ENCODE measurements at regions not wholly inside any gene's neighbourhood (a gene's known extent, or its start where the extent isn't known, plus 50 kb on each side); places are given as distances from the start of the nearest gene placed in this dataset.

- Histone ChIP-seq H3K27ac (no peak overlapping the region), H3K4me1 (peaks cover 14 to 39% (median 18%) of the 10 kb centered on the region in 3 donors), H3K9me3 (no peaks in the 10 kb centered on the region), H3K36me3 (no peaks in the 10 kb centered on the region), H3K4me3 (no peak overlapping the region), H3K27me3 (peaks cover 0 to 18% (median 0%) of the 10 kb centered on the region in 4 donors)
- intact Hi-C loops (cut with DNase I) = no loop called here
- 80 to 92% methylated on average over 1 of the region's 1 CpG for WGBS, 2 donors
- TF ChIP-seq CTCF (IDR thresholded peaks at IDR 0.05) (no peak), POLR2A (IDR thresholded peaks at IDR 0.05) (no peak)
- DNase-seq = no peak
Measured at GRCh38 chr7:69433081-69433480, 165.2 kb upstream of the AUTS2 start.

GRCh38 chr7:69434398-69434815 is 163.9 kb upstream of the AUTS2 start:
- Histone ChIP-seq H3K27ac (no peak overlapping the region), H3K36me3 (no peaks in the 10 kb centered on the region), H3K4me3 (no peak overlapping the region), H3K4me1 (peaks cover 14 to 50% (median 20%) of the 10 kb centered on the region in 3 donors), H3K9me3 (no peaks in the 10 kb centered on the region), H3K27me3 (peaks cover 0 to 15% (median 0%) of the 10 kb centered on the region in 4 donors)
- no peak for DNase-seq
- no peak for TF ChIP-seq POLR2A (IDR thresholded peaks at IDR 0.05)
- no peak for TF ChIP-seq CTCF (IDR thresholded peaks at IDR 0.05)
- intact Hi-C loops (cut with DNase I) = no loop called here
- WGBS, 2 donors = 59 to 69% methylated on average over 5 of the region's 5 CpGs

- intact Hi-C loops (cut with DNase I) = no loop called here
- Histone ChIP-seq H3K9me3 (peaks cover 0 to 8% (median 0%) of the 10 kb centered on the region in 3 donors), H3K4me3 (no peak overlapping the region), H3K36me3 (no peaks in the 10 kb centered on the region), H3K27me3 (peaks cover 0 to 6% (median 0%) of the 10 kb centered on the region in 4 donors), H3K4me1 (peaks cover 1 to 37% (median 11%) of the 10 kb centered on the region in 3 donors), H3K27ac (no peak overlapping the region)
- DNase-seq = no peak
- WGBS, 2 donors = 93 to 98% methylated on average over 5 of the region's 5 CpGs
- TF ChIP-seq CTCF (IDR thresholded peaks at IDR 0.05) (no peak), POLR2A (IDR thresholded peaks at IDR 0.05) (no peak)
Measured at GRCh38 chr7:69435711-69436110, 162.6 kb upstream of the AUTS2 start.

GRCh38 chr7:69436946-69437345 is 161.3 kb upstream of the AUTS2 start:
- intact Hi-C loops (cut with DNase I) = no loop called here
- no peak overlapping the region for H3K27ac ChIP-seq

More at GRCh38 chr7:69436946-69437345, 161.3 kb upstream of the AUTS2 start:
- no peaks in the 10 kb centered on the region for H3K36me3 ChIP-seq
- no peaks in the 10 kb centered on the region for H3K27me3 ChIP-seq
- H3K4me1 ChIP-seq = peaks cover 0 to 31% (median 11%) of the 10 kb centered on the region in 3 donors
- TF ChIP-seq POLR2A (IDR thresholded peaks at IDR 0.05) (no peak), CTCF (IDR thresholded peaks at IDR 0.05) (no peak)
- no peak overlapping the region for H3K4me3 ChIP-seq
- 50 to 55% methylated on average over 1 of the region's 1 CpG for WGBS, 2 donors
- no peak for DNase-seq
- peaks cover 0 to 8% (median 0%) of the 10 kb centered on the region in 3 donors for H3K9me3 ChIP-seq
